Liver (tissue), 8 donors: ENCODE measurements at regions not wholly inside any gene's neighbourhood (a gene's known extent, or its start where the extent isn't known, plus 50 kb on each side); places are given as distances from the start of the nearest gene placed in this dataset.

Source experiments
- DNase-seq: peaks from one replicate; pipeline ENCODE4 v3.0.0-alpha.2; 2017; ENCODE audit warnings: low spot score
- H3K27ac ChIP-seq, 2 donors: one replicate each; pipeline ENCODE4 v1.7.0; 2013; ENCODE audit warnings: inconsistent platforms in 2 of 2, low read length in 2 of 2, control low read depth in 1 of 2, low read depth in 1 of 2, mild to moderate bottlenecking in 1 of 2
- H3K27me3 ChIP-seq, 4 donors: one replicate each; pipeline versions ENCODE4 v1.6.1 to v1.7.0; 2013; ENCODE audit warnings: low read length in 3 of 4, inconsistent platforms in 1 of 4, mild to moderate bottlenecking in 1 of 4, moderate library complexity in 1 of 4; ENCODE audit not compliant: control insufficient read depth in 4 of 4, insufficient read depth in 4 of 4
- H3K36me3 ChIP-seq, 4 donors: one replicate each; pipeline versions ENCODE4 v1.6.1 to v1.7.0; 2013; ENCODE audit warnings: low read length in 3 of 4, mild to moderate bottlenecking in 3 of 4, low read depth in 1 of 4, moderate library complexity in 1 of 4; ENCODE audit not compliant: control insufficient read depth in 4 of 4, insufficient read depth in 3 of 4
- H3K4me1 ChIP-seq, 4 donors: one replicate each; pipeline versions ENCODE4 v1.6.1 to v1.7.0; 2013; ENCODE audit warnings: low read length in 3 of 4, mild to moderate bottlenecking in 3 of 4, moderate library complexity in 1 of 4; ENCODE audit not compliant: control insufficient read depth in 4 of 4, insufficient read depth in 4 of 4
- H3K4me3 ChIP-seq, 3 donors: one replicate each; pipeline versions ENCODE4 v1.6.1 to v1.7.0; 2013; ENCODE audit warnings: low read length in 3 of 3, control low read depth in 1 of 3, low read depth in 1 of 3, mild to moderate bottlenecking in 1 of 3
- H3K9ac ChIP-seq, 2 donors: one replicate each; pipeline ENCODE4 v1.7.0; 2013; ENCODE audit warnings: low read length in 2 of 2, mild to moderate bottlenecking in 2 of 2, moderate library complexity in 2 of 2, control low read depth in 1 of 2, low read depth in 1 of 2
- H3K9me3 ChIP-seq, 4 donors: one replicate each; pipeline versions ENCODE4 v1.6.1 to v1.7.0; 2013; ENCODE audit warnings: low read length in 3 of 4; ENCODE audit not compliant: control insufficient read depth in 4 of 4
- ATF3 ChIP-seq: IDR thresholded peaks from 2 replicates; pipeline ENCODE4 v1.6.1; 2016; ENCODE audit warnings: antibody characterized with exemption
- CTCF ChIP-seq: fragments of 150-350 bp; IDR thresholded peaks from 2 replicates; pipeline ENCODE4 v1.5.1; 2017; ENCODE audit warnings: improper control_type of control experiment, low read depth, low read length; ENCODE audit not compliant: missing input control
- EGR1 ChIP-seq, 2 donors: IDR thresholded peaks; 2 replicates each; pipeline ENCODE4 v1.6.1; 2016 to 2018; ENCODE audit warnings: antibody characterized with exemption in 2 of 2, low read depth in 2 of 2
- FOXA1 ChIP-seq: IDR thresholded peaks from 2 replicates; pipeline ENCODE4 v1.6.1; 2016; ENCODE audit warnings: antibody characterized with exemption
- FOXA2 ChIP-seq: IDR thresholded peaks from 2 replicates; pipeline ENCODE4 v1.6.1; 2016; ENCODE audit warnings: antibody characterized with exemption
- GABPA ChIP-seq, 2 donors: IDR thresholded peaks in 1 of 2; conservative IDR thresholded peaks in 1 of 2; 2 replicates each; pipeline ENCODE4 v1.6.1; 2016; ENCODE audit warnings: antibody characterized with exemption in 2 of 2, mild to moderate bottlenecking in 1 of 2, moderate library complexity in 1 of 2
- HNF4G ChIP-seq: IDR thresholded peaks from 2 replicates; pipeline ENCODE4 v1.6.1; 2016; ENCODE audit warnings: antibody characterized with exemption
- JUND ChIP-seq, 2 donors: IDR thresholded peaks; 2 replicates each; pipeline ENCODE4 v1.6.1; 2016; ENCODE audit warnings: antibody characterized with exemption in 2 of 2
- MAX ChIP-seq: IDR thresholded peaks from 2 replicates; pipeline ENCODE4 v1.6.1; 2016; ENCODE audit warnings: antibody characterized with exemption
- NR2F2 ChIP-seq: IDR thresholded peaks from 2 replicates; pipeline ENCODE4 v1.6.1; 2016; ENCODE audit warnings: antibody characterized with exemption
- RAD21 ChIP-seq, 2 donors: IDR thresholded peaks; 2 replicates each; pipeline ENCODE4 v1.6.1; 2016; ENCODE audit warnings: antibody characterized with exemption in 2 of 2, mild to moderate bottlenecking in 2 of 2
- REST ChIP-seq: IDR thresholded peaks from 2 replicates; pipeline ENCODE4 v1.6.1; 2016; ENCODE audit warnings: antibody characterized with exemption, mild to moderate bottlenecking
- RXRA ChIP-seq, 2 donors: IDR thresholded peaks; 2 replicates each; pipeline ENCODE4 v1.6.1; 2017 to 2018; ENCODE audit warnings: antibody characterized with exemption in 2 of 2, mild to moderate bottlenecking in 1 of 2
- SP1 ChIP-seq: IDR thresholded peaks from 2 replicates; pipeline ENCODE4 v1.6.1; 2018; ENCODE audit warnings: antibody characterized with exemption, mild to moderate bottlenecking
- TAF1 ChIP-seq: conservative IDR thresholded peaks from 2 replicates; pipeline ENCODE4 v1.6.1; 2016; ENCODE audit warnings: antibody characterized with exemption, mild to moderate bottlenecking
- YY1 ChIP-seq: IDR thresholded peaks from 2 replicates; pipeline ENCODE4 v1.6.1; 2016; ENCODE audit warnings: antibody characterized with exemption, mild to moderate bottlenecking
- WGBS: extraction: QIAGEN DNeasy Blood & Tissue Kit; methylation state at CpG from one replicate; pipeline ENCODE4 v1.1.7; 2013; 5-methylcytosine and 5-hydroxymethylcytosine counted together
- donor health status: healthy.
- donor health status: healthy.
- donor health status: healthy.
- donor health status: healthy.
- donor health status: healthy.

GRCh38 chr18:7298149-7298548 lies 67.3 kb downstream of the LRRC30 start:
- no peak overlapping the region for H3K27ac ChIP-seq
- DNase-seq, result no peak
- no peaks in the 10 kb centered on the region for H3K4me1 ChIP-seq
- no peaks in the 10 kb centered on the region for H3K27me3 ChIP-seq
- peaks cover 0 to 18% (median 5%) of the 10 kb centered on the region in 4 donors for H3K9me3 ChIP-seq
- no peak overlapping the region for H3K9ac ChIP-seq
- no peaks in the 10 kb centered on the region for H3K36me3 ChIP-seq
- no peak overlapping the region for H3K4me3 ChIP-seq
- TF ChIP-seq FOXA2 (no peak), MAX (no peak), FOXA1 (no peak), TAF1 (no peak), GABPA (IDR thresholded peaks at IDR 0.05 in 1 of 2, conservative IDR thresholded peaks at IDR 0.05 in 1 of 2) (no peak), SP1 (no peak), EGR1 (IDR thresholded peaks at IDR 0.05; ENCODE audit: low read depth in 2 of 2) (no peak), REST (no peak), NR2F2 (no peak), HNF4G (no peak), JUND (IDR thresholded peaks at IDR 0.05) (no peak), YY1 (no peak), ATF3 (no peak), CTCF (no peak), RAD21 (IDR thresholded peaks at IDR 0.05) (no peak)

GRCh38 chr18:7301094-7301493 lies 70.2 kb downstream of the LRRC30 start:
- 69% methylated on average over 1 of the region's 1 CpG for WGBS
- H3K27ac ChIP-seq, result no peak overlapping the region
- H3K9ac ChIP-seq, result no peak overlapping the region
- no peak for DNase-seq
- TF ChIP-seq TAF1 (no peak), EGR1 (IDR thresholded peaks at IDR 0.05; ENCODE audit: low read depth in 2 of 2) (no peak), RXRA (IDR thresholded peaks at IDR 0.05) (no peak), SP1 (no peak), CTCF (no peak)
- no peaks in the 10 kb centered on the region for H3K36me3 ChIP-seq
- peaks cover 3 to 9% (median 3%) of the 10 kb centered on the region in 4 donors for H3K9me3 ChIP-seq
- no peaks in the 10 kb centered on the region for H3K27me3 ChIP-seq
- H3K4me3 ChIP-seq, result no peak overlapping the region
- no peaks in the 10 kb centered on the region for H3K4me1 ChIP-seq
